HG03565 (cell line): ENCODE measurements at regions not wholly inside any gene's neighbourhood (a gene's known extent, or its start where the extent isn't known, plus 50 kb on each side); places are given as distances from the start of the nearest gene placed in this dataset.

Experiments
- ATAC-seq: cut with Tn5 transposase; IDR thresholded peaks from one replicate; pipeline ENCODE4 v1.9.1; 2021; ENCODE audit warnings: mild to moderate bottlenecking, moderate library complexity; ENCODE audit not compliant: unreplicated experiment

GRCh38 chr1:218754477-218754876, 409.3 kb downstream of the TGFB2 start:
- ATAC-seq: no peak

GRCh38 chr1:218755128-218755527, 410.0 kb downstream of the TGFB2 start:
- ATAC-seq: no peak

GRCh38 chr1:218759795-218760194, 413.9 kb upstream of the LYPLAL1 start:
- no peak for ATAC-seq

- no peak for ATAC-seq
Measured at GRCh38 chr1:218760601-218761570, 412.8 kb upstream of the LYPLAL1 start.

GRCh38 chr1:218763538-218763937, 410.1 kb upstream of the LYPLAL1 start:
- peak; percentile 56 for ATAC-seq

- ATAC-seq: no peak
Measured at GRCh38 chr1:218765753-218766152, 407.9 kb upstream of the LYPLAL1 start.

- no peak for ATAC-seq
Measured at GRCh38 chr1:218771931-218772330, 401.7 kb upstream of the LYPLAL1 start.

GRCh38 chr1:218772575-218772974, 401.1 kb upstream of the LYPLAL1 start:
- ATAC-seq: no peak

- no peak for ATAC-seq
Measured at GRCh38 chr1:218775501-218776021, 398.1 kb upstream of the LYPLAL1 start.

GRCh38 chr1:218778257-218779126, 395.2 kb upstream of the LYPLAL1 start:
- no peak for ATAC-seq

- no peak for ATAC-seq
Measured at GRCh38 chr1:218779341-218780100, 394.2 kb upstream of the LYPLAL1 start.

GRCh38 chr1:218783131-218783530, 390.5 kb upstream of the LYPLAL1 start:
- ATAC-seq: no peak

- ATAC-seq: no peak
Measured at GRCh38 chr1:218783916-218784315, 389.8 kb upstream of the LYPLAL1 start.

GRCh38 chr1:218785928-218786327, 387.8 kb upstream of the LYPLAL1 start:
- ATAC-seq: no peak

- ATAC-seq: no peak
Measured at GRCh38 chr1:218787826-218788225, 385.9 kb upstream of the LYPLAL1 start.

GRCh38 chr1:218796773-218797172, 376.9 kb upstream of the LYPLAL1 start:
- ATAC-seq: no peak

- ATAC-seq: no peak
Measured at GRCh38 chr1:218802799-218803198, 370.9 kb upstream of the LYPLAL1 start.

GRCh38 chr1:218803351-218803997, 370.2 kb upstream of the LYPLAL1 start:
- ATAC-seq: no peak

- ATAC-seq: no peak
Measured at GRCh38 chr1:218804014-218804785, 369.5 kb upstream of the LYPLAL1 start.
